SK-N-SH (cell line): ENCODE measurements at regions not wholly inside any gene's neighbourhood (a gene's known extent, or its start where the extent isn't known, plus 50 kb on each side); places are given as distances from the start of the nearest gene placed in this dataset.

ENCODE experiments used
- CTCF ChIA-PET: fragments of 300-600, 350-600 bp; formaldehyde crosslinking; extraction: SDS; loops from one replicate; lab custom pipeline; 2021; lab: Yijun Ruan, JAX
- POLR2A ChIA-PET: fragments of 350-600 bp; sonication (Branson Sonifier 250); formaldehyde crosslinking; extraction: SDS; loops from one replicate; lab custom pipeline; 2020; ENCODE audit warnings: antibody characterized with exemption, inconsistent platforms; lab: Yijun Ruan, JAX
- DNase-seq: peaks from one replicate; pipeline ENCODE4 v3.0.0; 2012
- H2AFZ ChIP-seq: fragments of 200-600 bp; sonication (generic); 2 replicates; pipeline ENCODE4 v1.8.1; 2016; ENCODE audit warnings: antibody characterized with exemption, mild to moderate bottlenecking, low read depth
- H3F3A ChIP-seq: fragments of 200-600 bp; sonication (generic); replicated peaks from 2 replicates; pipeline ENCODE3; 2016; ENCODE audit warnings: antibody characterized with exemption, mild to moderate bottlenecking; ENCODE audit not compliant: insufficient read depth
- H3K27ac ChIP-seq, 2 experiments: fragments of 200-500 bp in 1 of 2; fragments of 200-600 bp in 1 of 2; sonication (Bioruptor generic) in 1 of 2; sonication (generic), shearing (Covaris generic) in 1 of 2; 2 replicates each; pipeline versions ENCODE4 v1.5.1 to v1.6.1; 2014 to 2016; ENCODE audit warnings: low read depth in 2 of 2, inconsistent platforms in 1 of 2, low read length in 1 of 2, mild to moderate bottlenecking in 1 of 2, mixed read lengths in 1 of 2
- H3K27me3 ChIP-seq: fragments of 200-600 bp; sonication (generic), shearing (Covaris generic); 2 replicates; pipeline ENCODE4 v1.6.1; 2016; ENCODE audit warnings: mixed run types; ENCODE audit not compliant: insufficient read depth
- H3K36me3 ChIP-seq, 2 experiments: fragments of 200-500 bp in 1 of 2; fragments of 200-600 bp in 1 of 2; sonication (Bioruptor generic) in 1 of 2; sonication (generic) in 1 of 2; replicated peaks in 1 of 2; 2 replicates each; pipeline versions ENCODE3 to v1.5.1; 2014 to 2016; ENCODE audit warnings: low read length in 1 of 2, mild to moderate bottlenecking in 1 of 2; ENCODE audit not compliant: insufficient read depth in 2 of 2, control insufficient read depth in 1 of 2
- H3K4me1 ChIP-seq, 2 experiments: fragments of 200-500 bp in 1 of 2; fragments of 200-600 bp in 1 of 2; sonication (Bioruptor generic) in 1 of 2; sonication (generic), shearing (Covaris generic) in 1 of 2; 2 replicates each; pipeline versions ENCODE4 v1.5.1 to v1.6.1; 2014 to 2016; ENCODE audit warnings: low read depth in 1 of 2, low read length in 1 of 2, mixed run types in 1 of 2; ENCODE audit not compliant: insufficient read depth in 2 of 2, control insufficient read depth in 1 of 2
- H3K4me2 ChIP-seq: fragments of 200-600 bp; sonication (generic), shearing (Covaris generic); 2 replicates; pipeline ENCODE4 v1.6.1; 2017; ENCODE audit warnings: mixed run types
- H3K4me3 ChIP-seq, 2 experiments: fragments of 200-500 bp in 1 of 2; fragments of 200-600 bp in 1 of 2; sonication (Bioruptor generic) in 1 of 2; sonication (generic), shearing (Covaris generic) in 1 of 2; 2 replicates each; pipeline versions ENCODE4 v1.5.1 to v1.8.1; 2014 to 2016; ENCODE audit warnings: low read depth in 2 of 2, inconsistent platforms in 1 of 2, low read length in 1 of 2, mild to moderate bottlenecking in 1 of 2, mixed read lengths in 1 of 2, moderate library complexity in 1 of 2
- H3K79me2 ChIP-seq: fragments of 200-600 bp; sonication (generic); 2 replicates; pipeline ENCODE4 v1.8.1; 2017; ENCODE audit warnings: mild to moderate bottlenecking; ENCODE audit not compliant: insufficient read depth
- H3K9ac ChIP-seq: fragments of 200-600 bp; sonication (generic); 2 replicates; pipeline ENCODE4 v1.6.1; 2017; ENCODE audit warnings: mixed run types
- H3K9me2 ChIP-seq: fragments of 200-600 bp; sonication (generic); 2 replicates; pipeline ENCODE4 v1.6.1; 2017; ENCODE audit warnings: mixed run types
- H3K9me3 ChIP-seq: fragments of 200-600 bp; sonication (generic); 2 replicates; pipeline ENCODE4 v1.6.1; 2017; ENCODE audit warnings: mixed run types, mild to moderate bottlenecking, moderate library complexity
- H4K20me1 ChIP-seq: fragments of 200-600 bp; sonication (generic); 2 replicates; pipeline ENCODE4 v1.6.1; 2017; ENCODE audit warnings: mild to moderate bottlenecking, mixed run types; ENCODE audit not compliant: insufficient read depth
- CHD2 ChIP-seq: fragments of 150-350 bp; IDR thresholded peaks from 2 replicates; pipeline ENCODE4 v1.6.1; 2018; ENCODE audit warnings: low read length; ENCODE audit not compliant: partially characterized antibody
- FOSL2 ChIP-seq: IDR thresholded peaks from 2 replicates; pipeline ENCODE4 v1.4.0; 2012; ENCODE audit warnings: low read depth, mild to moderate bottlenecking, moderate library complexity, borderline replicate concordance
- FOXM1 ChIP-seq: IDR thresholded peaks from 2 replicates; pipeline ENCODE4 v1.4.0; 2012; ENCODE audit warnings: low read depth, mild to moderate bottlenecking
- GATA2 ChIP-seq: sonication (generic); formaldehyde crosslinking; IDR thresholded peaks from 2 replicates; pipeline ENCODE4 v1.5.0; 2020; ENCODE audit warnings: mild to moderate bottlenecking, missing genetic modification reagents
- MEF2A ChIP-seq: IDR thresholded peaks from 2 replicates; pipeline ENCODE4 v1.4.0; 2012; ENCODE audit warnings: low read depth, borderline replicate concordance
- NFIC ChIP-seq: IDR thresholded peaks from 2 replicates; pipeline ENCODE4 v1.4.0; 2012; ENCODE audit warnings: borderline replicate concordance
- POLR2AphosphoS5 ChIP-seq: IDR thresholded peaks from 2 replicates; pipeline ENCODE4 v1.6.1; 2012; ENCODE audit warnings: low read depth, low read length
- RCOR1 ChIP-seq: fragments of 150-350 bp; IDR thresholded peaks from 2 replicates; pipeline ENCODE4 v1.6.1; 2017; ENCODE audit warnings: antibody characterized with exemption, low read length
- RFX5 ChIP-seq: IDR thresholded peaks from 2 replicates; pipeline ENCODE4 v1.6.1; 2012; ENCODE audit warnings: mild to moderate bottlenecking, improper control_type of control experiment, low read length
- SMC3 ChIP-seq: IDR thresholded peaks from 2 replicates; pipeline ENCODE4 v1.6.1; 2012; ENCODE audit warnings: low read depth, low read length, improper control_type of control experiment
- TF ChIP-seq, protein P1 (sequence below): IDR thresholded peaks from 2 replicates; pipeline ENCODE4 v1.6.1; 2012; ENCODE audit warnings: mild to moderate bottlenecking, low read depth, low read length, moderate library complexity
- TF ChIP-seq, protein P2 (sequence below): IDR thresholded peaks from 2 replicates; pipeline ENCODE4 v1.4.0; 2012; ENCODE audit warnings: low read depth, borderline replicate concordance
- TF ChIP-seq, protein P3 (sequence below): IDR thresholded peaks from 2 replicates; pipeline ENCODE4; 2012

DNA sequence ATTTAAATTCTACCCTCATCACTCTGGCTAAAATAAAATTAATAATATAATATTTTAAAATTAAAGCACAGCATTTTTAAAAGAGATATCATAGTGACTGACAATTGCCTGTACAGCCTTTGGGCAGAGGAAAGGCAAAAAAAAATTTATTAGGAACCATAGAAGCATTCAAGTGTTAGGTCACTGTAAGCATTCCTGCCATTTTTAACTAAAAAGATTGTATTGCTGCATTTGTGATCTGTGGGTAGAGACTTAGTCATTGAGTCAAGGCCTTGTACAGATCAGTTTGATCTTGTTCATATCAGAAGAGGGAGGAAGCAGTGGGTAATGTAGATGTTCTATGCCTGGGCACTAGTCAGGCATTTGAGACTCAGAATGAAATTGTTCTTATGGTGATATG, 109.9 kb downstream of the LYPLAL1 start:
- CTCF ChIA-PET: no interaction called here
- TF ChIP-seq POLR2AphosphoS5 (no peak), GATA2 (CRISPR knock-in tag) (no peak), NFIC (no peak), MEF2A (no peak), RCOR1 (no peak), RFX5 (no peak), SMC3 (no peak), FOSL2 (no peak), CHD2 (no peak), FOXM1 (no peak)
- TF ChIP-seq, protein P1, sequence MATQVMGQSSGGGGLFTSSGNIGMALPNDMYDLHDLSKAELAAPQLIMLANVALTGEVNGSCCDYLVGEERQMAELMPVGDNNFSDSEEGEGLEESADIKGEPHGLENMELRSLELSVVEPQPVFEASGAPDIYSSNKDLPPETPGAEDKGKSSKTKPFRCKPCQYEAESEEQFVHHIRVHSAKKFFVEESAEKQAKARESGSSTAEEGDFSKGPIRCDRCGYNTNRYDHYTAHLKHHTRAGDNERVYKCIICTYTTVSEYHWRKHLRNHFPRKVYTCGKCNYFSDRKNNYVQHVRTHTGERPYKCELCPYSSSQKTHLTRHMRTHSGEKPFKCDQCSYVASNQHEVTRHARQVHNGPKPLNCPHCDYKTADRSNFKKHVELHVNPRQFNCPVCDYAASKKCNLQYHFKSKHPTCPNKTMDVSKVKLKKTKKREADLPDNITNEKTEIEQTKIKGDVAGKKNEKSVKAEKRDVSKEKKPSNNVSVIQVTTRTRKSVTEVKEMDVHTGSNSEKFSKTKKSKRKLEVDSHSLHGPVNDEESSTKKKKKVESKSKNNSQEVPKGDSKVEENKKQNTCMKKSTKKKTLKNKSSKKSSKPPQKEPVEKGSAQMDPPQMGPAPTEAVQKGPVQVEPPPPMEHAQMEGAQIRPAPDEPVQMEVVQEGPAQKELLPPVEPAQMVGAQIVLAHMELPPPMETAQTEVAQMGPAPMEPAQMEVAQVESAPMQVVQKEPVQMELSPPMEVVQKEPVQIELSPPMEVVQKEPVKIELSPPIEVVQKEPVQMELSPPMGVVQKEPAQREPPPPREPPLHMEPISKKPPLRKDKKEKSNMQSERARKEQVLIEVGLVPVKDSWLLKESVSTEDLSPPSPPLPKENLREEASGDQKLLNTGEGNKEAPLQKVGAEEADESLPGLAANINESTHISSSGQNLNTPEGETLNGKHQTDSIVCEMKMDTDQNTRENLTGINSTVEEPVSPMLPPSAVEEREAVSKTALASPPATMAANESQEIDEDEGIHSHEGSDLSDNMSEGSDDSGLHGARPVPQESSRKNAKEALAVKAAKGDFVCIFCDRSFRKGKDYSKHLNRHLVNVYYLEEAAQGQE: no peak
- TF ChIP-seq, protein P2, sequence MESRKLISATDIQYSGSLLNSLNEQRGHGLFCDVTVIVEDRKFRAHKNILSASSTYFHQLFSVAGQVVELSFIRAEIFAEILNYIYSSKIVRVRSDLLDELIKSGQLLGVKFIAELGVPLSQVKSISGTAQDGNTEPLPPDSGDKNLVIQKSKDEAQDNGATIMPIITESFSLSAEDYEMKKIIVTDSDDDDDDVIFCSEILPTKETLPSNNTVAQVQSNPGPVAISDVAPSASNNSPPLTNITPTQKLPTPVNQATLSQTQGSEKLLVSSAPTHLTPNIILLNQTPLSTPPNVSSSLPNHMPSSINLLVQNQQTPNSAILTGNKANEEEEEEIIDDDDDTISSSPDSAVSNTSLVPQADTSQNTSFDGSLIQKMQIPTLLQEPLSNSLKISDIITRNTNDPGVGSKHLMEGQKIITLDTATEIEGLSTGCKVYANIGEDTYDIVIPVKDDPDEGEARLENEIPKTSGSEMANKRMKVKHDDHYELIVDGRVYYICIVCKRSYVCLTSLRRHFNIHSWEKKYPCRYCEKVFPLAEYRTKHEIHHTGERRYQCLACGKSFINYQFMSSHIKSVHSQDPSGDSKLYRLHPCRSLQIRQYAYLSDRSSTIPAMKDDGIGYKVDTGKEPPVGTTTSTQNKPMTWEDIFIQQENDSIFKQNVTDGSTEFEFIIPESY: no peak
- TF ChIP-seq, protein P3, sequence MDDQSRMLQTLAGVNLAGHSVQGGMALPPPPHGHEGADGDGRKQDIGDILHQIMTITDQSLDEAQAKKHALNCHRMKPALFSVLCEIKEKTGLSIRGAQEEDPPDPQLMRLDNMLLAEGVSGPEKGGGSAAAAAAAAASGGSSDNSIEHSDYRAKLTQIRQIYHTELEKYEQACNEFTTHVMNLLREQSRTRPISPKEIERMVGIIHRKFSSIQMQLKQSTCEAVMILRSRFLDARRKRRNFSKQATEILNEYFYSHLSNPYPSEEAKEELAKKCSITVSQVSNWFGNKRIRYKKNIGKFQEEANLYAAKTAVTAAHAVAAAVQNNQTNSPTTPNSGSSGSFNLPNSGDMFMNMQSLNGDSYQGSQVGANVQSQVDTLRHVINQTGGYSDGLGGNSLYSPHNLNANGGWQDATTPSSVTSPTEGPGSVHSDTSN: no peak
- TF ChIP-seq, all 33 proteins: peak for 0
- H3K27me3 ChIP-seq: no peaks in the 10 kb centered on the region

More for the DNA sequence above, 109.9 kb downstream of the LYPLAL1 start:
- Histone ChIP-seq H3K79me2 (no peaks in the 10 kb centered on the region), H2AFZ (no peak overlapping the region), H3K9ac (no peak overlapping the region), H4K20me1 (no peaks in the 10 kb centered on the region), H3F3A (peaks cover 17% of the 10 kb centered on the region), H3K27ac (no peak overlapping the region), H3K4me3 (no peak overlapping the region), H3K36me3 (no peaks in the 10 kb centered on the region), H3K4me1 (peaks cover 0 to 15% of the 10 kb centered on the region in 2 experiments; a peak in 1 of 4 replicates), H3K9me2 (no peaks in the 10 kb centered on the region), H3K9me3 (no peaks in the 10 kb centered on the region), H3K4me2 (no peak overlapping the region)
- POLR2A ChIA-PET: no interaction called here
- no peak for DNase-seq
